GM21786 (cell line): ENCODE measurements at regions not wholly inside any gene's neighbourhood (a gene's known extent, or its start where the extent isn't known, plus 50 kb on each side); places are given as distances from the start of the nearest gene placed in this dataset.
"Not testable (repeated sequence)": the region's sequence is repeated elsewhere in the genome, so short reads cannot be mapped to it uniquely, and the experiment has no call there.

ENCODE experiments used
- ATAC-seq: cut with Tn5 transposase; IDR thresholded peaks from one replicate; pipeline ENCODE4 v1.9.1; 2021; ENCODE audit not compliant: unreplicated experiment

DNA sequence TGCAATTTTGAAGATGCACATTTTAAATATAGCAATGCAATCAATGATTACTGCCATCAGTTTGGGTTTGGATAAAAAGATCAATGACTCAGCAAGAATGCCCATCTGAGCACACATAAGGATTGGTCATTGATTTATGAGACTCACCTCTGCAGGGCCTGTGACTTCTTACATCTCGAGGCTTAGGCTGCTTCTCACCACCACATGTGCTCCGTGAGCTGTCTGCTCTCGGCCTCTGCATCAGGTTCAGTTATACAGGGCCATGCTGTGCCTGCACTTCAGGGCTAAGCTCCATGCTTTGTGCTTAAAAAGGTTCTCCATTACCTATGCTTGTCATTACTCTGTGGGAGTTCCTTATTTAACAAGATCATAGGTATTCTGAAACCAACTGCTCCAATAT lies 887.5 kb downstream of the DIPK2A start:
- ATAC-seq, result no peak

DNA sequence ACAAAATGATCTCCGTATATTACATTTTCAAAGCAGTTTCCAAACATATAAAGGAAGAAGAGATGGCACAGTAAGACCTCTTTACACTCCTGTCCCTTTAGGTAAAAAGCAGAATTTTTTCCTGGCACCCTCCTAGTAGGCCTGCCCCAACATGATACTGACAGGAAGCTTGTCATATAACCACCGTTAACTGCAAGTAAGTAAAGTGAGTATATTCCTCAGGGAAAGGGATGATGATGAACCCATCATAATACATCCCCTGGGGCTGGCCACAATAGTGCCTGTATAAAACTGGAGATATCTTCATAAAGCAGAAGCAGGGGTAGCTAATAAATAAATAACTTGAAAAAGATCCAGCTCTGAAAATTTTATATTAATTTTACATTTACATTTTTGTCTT lies 893.0 kb downstream of the DIPK2A start:
- no peak for ATAC-seq

DNA sequence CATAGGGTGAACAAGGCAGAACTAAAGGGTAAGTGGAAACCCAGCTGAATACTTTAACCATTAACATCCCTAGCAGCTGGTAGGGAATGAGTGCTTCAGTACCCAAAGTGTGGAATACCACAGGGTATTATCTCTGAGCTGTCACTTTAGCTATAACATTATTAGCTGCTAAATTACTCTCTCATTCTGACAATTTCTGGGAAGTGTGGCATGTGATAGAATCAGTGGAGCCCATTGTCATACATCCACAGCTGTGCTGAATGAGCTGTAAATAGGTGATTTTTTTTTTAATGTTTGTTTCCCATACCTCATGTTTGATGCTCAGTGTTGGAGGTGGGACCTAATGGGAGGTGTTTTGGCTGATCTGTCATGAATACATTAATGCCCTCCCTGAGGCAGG lies 894.3 kb downstream of the DIPK2A start:
- ATAC-seq, result no peak

DNA sequence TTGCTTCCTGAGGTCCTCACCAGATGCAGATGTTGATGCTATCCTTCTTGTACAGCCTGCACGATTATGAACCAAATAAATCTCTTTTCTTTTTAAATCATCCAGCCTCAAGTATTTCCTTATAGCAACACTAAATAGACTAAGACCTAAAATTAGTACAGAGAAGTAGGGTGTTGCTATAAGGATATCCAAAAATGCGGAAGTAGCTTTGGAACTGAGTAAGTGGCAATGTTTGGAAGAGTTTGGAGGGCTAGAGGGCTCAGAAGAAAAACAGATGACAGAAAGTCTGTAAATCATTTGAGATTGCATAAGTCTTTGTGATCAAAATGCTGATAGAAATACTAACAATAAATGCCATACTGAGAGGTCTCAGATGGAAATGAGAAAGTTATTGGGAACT lies 894.9 kb downstream of the DIPK2A start:
- ATAC-seq, result no peak

DNA sequence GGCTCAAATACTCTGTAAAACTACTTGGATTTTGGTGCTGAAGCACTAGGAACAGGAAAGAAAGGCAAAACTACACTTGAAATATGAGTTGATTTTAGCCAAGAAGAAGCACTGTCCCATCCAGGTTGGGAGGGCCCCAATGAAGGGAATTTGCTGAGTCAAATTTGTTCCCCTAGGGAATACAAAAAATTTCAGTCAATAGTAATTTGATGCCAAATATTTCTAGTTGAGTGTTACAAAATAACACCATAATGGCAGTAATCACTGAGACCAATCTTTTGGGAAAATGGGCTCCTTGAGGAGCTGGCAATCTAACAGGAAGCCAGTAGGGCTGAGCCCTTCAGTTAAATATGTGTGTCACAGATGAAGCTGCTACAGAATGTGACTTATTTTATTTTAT lies 896.9 kb downstream of the DIPK2A start:
- no peak for ATAC-seq

DNA sequence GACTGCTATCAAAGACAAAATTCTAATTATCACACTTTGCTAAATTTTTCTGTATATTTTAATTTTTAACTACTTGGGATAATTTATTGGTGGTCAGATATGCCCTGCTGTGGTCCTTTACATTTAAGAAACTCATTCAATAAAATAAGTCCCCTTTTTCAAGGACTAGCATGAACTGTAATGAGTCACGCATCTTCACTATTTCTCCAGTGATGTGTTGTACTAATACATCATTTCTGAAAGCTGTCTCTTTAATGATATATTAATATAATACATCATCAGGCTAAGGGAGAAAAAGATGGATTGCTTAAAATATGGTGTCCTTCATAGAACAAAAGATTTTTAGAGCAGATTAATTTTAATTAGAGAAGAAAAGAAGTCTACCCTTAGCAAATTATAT lies 901.4 kb downstream of the DIPK2A start:
- ATAC-seq, result no peak

DNA sequence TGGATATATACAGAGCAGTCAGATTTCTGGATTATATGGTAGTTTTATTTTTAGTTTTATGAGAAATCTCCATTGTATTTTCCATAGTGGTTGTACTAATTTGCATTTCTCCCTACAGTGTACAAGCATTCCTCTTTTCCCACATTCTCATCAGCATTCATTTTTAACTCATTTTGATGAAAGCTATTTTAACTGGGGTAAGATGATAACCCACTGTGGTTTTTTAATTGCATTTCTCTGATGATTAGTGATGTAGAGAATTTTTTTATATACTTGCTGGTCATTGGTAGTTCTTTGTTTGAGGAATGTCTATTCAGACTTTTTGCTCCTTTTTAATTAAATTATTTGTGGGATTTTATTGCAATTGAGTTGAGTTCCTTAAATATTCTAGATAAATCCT lies 903.6 kb downstream of the DIPK2A start:
- no peak for ATAC-seq

DNA sequence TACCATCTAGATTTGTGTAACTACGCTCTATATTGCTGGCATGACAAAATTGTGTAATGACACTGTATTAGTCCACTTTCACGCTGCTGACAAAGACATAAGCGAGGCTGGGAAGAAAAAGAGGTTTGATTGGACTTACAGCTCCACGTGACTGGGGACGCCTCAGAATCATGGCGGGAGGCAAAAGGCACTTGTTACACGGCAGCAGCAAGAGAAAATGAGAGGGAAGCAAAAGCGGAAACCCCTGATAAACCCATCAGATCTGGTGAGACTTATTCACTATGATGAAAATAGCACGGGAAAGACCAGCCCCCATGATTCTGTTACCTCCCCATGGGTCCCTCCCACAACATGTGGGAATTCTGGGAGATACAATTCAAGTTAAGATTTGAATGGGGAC lies 905.7 kb downstream of the DIPK2A start:
- ATAC-seq, result no peak

DNA sequence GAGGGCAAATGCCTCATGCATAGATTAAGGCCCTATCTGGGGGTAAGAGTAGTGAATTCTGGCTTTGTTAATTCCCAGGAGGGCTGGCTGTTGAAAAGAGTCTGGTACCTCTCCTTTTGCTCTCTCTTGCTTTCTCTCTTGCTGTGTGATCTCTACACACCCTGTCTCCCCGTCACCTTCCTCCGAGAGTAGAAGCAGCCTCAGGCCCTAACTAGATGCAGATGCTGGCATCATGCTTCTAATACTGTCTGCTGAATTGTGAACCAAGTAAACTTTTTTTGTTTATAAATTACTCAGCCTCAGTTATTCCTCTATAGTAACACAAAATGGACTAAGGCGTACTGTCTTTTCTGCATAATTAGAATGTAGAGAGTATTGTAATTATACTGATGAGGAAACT lies 908.1 kb downstream of the DIPK2A start:
- ATAC-seq, result no peak

DNA sequence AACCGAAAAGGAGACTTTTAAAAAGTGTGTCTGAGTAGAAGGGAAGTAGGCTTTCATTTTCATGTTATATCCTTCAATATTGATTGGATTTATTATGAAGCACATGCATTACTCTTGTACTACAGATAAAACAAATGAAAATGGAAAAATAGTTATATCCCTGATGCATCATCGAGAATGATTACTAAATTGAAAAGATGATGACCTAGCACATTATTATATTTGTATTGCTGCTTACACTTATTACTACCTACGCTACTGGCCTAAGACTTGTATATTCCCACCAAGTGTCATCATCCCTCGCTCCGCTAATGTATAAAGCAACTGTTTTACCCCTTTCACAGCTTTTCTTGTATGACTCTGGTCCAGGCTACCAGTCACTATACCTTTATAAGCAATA lies 922.4 kb downstream of the DIPK2A start:
- ATAC-seq, result no peak

DNA sequence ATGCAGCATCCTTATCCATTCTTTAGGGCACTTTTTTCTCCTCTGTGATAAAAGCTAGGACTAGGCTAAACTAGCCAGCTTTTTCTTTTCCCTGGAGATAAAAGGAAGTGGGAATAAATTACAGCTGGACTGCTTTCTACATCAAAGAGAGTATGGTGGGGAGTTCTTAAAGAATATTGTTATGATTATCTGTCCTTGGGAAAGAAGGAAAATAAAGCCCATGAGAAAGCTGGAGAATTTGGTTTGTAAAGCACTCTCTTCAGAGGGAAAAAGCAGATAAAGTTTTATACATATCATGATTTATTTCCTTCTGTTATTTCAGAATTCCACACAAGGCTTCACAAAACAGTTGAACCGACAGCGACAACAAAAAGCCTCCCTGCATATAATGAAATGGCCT lies 923.0 kb downstream of the DIPK2A start:
- ATAC-seq, result no peak

DNA sequence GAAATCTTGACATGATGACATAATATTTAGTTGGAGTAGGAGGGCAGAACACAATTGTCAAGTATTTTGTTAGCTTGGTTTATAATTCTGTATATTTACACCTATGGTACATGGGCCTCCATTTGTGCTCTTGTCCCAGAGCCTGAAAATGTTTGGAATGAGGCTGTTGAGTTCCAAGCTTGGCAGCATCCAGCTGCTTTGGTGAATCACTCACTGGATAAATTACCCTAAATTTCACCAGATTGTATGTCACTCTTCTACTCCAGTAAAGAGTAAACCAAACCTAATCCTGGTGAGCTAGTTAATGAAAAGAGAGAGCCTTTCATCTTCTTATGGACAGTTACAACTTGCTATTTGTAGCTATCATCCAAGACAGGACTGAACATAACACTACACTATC lies 928.7 kb downstream of the DIPK2A start:
- no peak for ATAC-seq

DNA sequence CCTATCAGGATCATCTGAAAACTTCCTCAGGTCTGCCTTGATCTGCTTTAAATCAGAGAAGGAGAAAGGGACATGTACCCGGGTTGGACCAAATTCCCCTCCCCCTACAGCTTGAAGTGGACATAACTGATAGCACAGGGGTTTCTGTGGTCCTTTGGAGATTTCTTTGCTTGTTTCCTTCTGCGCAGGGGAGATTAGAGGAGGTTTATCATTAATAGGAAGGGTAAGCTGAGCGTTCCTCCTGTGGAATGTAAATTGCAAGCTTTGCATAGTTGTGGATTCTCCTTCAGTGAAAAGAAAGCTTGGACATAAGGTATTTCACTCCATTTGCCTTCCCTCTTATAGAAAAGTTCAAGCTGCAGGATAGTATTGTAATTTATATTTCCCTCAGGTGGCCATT lies 936.0 kb downstream of the DIPK2A start:
- not testable (repeated sequence) for ATAC-seq

DNA sequence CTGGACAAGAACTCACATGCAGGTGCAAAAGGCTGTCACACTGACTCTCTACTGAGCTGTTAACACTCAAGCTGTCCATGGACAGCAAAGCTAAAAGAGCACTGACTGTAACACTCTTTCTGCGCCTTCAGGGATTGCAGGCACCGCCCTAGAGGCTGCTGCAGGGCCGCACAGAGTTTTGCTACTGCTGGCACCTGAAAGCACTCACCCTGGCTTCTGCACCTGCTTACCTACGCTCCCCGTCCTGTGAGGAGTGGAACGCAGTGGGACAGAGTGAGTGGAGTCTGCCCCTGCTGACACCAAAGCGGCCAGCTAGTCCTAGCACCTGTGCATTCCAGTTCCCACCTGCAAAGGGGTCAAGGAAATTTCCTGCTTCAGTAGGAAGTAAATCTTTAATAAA lies 941.3 kb downstream of the DIPK2A start:
- no peak for ATAC-seq

DNA sequence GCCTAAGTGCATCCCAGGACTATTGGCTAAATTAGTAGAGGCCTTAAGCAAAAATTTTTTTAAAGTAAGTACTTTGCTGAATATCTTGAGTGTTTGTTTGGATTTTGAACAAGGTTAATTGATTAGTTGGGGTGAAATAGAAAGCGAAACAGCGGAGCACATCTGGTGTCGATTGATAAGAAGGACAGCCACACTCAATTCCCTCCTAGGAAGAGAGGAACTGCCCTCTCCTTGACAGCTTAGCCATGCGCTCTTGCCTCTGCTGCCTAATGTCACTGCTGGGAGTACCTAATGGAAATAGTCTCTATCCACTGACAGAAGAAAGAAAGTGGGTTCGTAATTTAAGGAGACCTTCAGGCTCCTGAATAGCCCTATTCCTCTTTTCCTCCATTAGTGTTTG lies 943.6 kb downstream of the DIPK2A start:
- ATAC-seq, result no peak

DNA sequence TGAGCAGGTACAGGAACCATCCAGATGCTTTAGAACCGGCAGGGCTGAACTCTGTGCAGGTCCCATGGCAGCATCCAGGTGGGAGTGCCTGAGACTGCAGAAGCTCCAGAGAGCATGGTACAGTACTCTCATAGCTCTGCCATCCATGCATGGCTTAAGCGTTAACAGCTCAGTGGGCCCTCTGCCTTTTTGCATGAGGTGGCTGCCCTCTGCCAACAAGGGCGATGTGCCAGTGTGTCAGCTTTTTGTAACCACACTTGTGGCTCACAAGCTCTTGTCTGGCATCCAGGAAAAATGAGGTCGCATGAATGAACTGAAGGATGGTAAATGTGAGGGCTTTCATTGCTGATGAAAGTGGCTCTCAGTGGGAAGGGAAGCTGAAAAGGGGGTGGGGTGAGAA lies 950.1 kb downstream of the DIPK2A start:
- ATAC-seq, result no peak

DNA sequence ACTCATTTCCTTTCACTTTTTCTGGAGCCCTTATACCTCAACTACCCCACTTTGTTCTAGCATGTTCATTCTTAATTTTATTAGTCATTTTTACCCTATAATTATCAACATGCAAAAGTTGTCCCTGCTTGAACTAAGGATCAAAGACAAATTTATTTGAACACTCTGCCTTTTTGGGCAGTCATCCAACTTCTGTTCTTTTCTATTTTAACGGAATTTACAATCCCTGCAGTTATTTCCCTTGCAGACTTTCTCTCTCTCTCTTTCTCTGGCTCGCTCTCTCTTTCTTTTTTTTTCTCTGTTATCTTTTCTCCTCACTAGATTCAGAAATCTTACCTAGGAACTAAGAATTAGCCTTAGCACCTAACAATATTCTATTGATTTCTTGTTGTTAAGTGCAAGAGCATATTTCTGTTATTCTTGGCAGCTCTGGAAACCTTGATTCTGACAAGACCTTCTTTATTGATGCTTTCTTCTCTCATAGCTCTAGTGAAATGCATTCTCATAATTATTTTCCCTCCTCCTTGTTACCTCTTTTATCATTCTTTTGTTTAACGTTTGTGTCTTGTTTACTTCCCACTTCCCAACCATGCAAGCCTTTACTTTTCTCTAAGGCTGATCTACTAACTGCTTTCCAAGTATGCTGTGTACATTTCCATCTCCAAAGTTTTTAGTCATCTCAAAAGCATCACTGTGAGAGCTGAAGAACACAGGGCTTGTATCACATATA lies 951.6 kb downstream of the DIPK2A start:
- no peak for ATAC-seq

DNA sequence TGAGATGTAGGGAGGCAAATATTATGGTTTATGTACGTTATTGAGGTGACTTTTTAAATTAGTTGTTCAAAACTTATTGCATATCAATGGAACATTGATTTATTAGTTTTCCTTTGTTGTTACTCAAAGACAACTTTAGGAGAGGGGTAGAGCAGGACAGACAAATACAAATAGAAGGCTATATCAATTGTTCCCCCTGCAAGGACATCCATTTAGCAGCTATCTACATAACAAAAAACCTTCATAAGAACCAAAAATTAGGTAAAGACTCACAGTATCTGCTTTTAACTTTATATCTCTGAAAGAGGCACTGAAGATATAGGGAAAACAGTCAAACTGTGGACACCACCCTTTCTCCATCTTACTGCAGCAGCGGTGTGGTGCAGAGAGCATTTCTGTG lies 958.8 kb downstream of the DIPK2A start:
- ATAC-seq, result no peak

DNA sequence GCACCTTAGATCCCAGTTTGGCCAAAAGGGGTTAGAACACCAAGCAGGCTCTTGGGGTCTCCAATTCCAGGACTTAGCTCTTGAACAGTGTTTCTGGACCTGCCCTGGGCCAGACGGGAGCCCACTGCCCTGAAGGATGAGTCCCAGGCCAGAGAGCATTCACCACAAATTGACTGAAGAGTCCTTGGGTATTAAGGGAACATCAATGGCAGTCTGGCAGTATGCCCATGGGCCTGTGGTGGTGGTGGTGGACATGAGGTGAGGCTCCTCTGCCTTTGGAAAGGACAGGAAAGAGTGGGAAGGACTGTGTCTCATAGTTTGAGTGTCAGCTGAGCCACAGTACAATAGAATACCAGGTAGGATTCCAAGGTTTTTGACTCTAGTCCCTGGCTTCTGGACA lies 960.0 kb downstream of the DIPK2A start:
- ATAC-seq, result no peak

DNA sequence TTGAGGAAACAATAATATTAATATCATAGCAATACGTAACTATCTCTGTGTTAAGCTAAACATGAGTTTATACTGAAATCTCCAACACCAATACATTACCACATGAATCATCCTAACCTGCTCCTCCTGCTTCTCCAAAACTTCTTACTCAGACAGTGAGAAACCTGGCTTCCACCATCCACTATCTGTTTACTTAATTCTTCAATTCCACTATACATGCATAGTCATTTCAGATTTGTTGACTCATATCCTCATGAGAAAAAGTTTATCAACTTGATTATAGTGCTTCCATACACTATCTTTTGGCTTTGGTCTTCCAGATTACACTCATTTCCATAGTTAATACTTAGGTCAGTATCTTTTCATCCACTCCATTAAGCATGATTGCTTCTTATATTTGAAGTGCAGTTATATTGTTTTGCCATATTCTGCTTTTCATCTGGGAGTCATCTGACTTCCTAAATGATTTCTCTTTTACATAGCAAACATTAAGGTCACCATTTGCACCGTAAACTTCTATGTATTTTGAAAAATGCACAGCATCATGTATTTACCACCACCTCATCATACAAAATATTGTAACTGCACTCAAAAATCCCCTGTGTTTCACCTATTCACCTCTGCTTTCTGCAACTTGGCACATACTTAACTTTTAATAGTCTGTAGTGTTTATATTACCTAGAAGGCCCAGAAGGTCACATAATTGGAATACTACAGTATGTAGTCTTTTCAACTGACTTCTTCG lies 970.6 kb downstream of the DIPK2A start:
- no peak for ATAC-seq

DNA sequence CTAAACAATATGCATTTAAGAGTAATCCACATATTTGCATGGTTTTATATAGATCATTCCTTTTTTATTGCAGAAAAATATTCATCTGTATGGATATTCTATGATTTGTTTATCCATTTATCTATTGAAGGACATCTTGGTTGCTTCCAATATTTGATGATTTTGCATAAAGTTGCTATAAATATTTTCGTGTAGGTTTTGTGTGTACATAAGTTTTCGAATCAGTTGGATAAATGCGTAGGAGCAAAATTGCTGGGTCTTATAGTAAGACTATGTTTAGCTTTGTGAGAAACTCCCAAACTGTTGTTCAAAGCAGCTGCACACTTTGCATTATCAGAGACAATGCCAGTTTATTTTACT lies 971.2 kb downstream of the DIPK2A start:
- ATAC-seq, result no peak

DNA sequence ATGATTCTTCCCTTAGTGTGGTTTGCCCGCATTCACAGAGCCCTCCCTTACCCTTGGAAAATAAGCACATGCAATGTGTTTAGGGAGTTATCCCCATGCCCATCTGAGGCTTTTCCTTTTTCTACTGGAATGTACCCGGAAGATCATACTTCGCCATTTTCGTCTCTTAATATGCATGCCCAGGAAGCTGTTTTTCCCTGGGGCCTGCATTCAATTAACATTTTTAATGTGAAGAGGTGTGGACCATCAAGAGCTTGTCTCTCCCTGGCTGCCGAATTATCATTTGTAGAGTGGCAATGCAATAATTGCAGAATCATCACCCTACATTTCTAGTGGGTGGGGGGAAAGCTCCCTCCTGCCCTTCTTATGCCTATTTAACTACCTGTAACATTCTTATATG lies 976.3 kb downstream of the DIPK2A start:
- ATAC-seq, result no peak

DNA sequence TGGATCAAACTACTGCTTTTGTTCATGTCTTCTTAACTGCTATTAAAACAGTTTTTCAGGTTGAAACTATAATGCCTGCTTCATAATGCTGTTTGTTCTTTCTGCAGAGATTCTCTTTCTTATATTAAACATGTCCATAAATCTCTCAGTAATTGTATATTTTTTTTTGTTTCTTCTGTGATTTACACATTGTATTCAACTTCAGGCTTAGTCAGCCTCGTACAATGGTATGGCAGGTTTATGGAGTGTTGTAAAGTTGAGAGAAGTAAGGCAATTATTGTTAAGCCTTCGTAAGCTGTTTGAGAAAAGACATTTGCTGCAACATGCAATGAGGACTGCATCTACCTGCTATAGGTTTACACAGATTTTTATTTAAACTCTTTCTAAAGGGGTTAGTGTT lies 977.1 kb downstream of the DIPK2A start:
- ATAC-seq, result no peak
